A673 (cell line): ENCODE measurements at regions not wholly inside any gene's neighbourhood (a gene's known extent, or its start where the extent isn't known, plus 50 kb on each side); places are given as distances from the start of the nearest gene placed in this dataset.

Source experiments
- BruUV-seq: library from RNA; stranded (reverse); fragments of 400-500 nt; replicated peaks from 2 replicates; lab custom pipeline; 2021; lab: Mats Ljungman, UMichigan
- CTCF ChIA-PET: fragments of 300-600 bp; sonication (Branson Sonifier 250); formaldehyde crosslinking; loops from one replicate; lab custom pipeline; 2022; ENCODE audit warnings: antibody characterized with exemption; lab: Charles Lee
- POLR2A ChIA-PET: fragments of 300-600 bp; sonication (Branson Sonifier 250); formaldehyde crosslinking; loops from one replicate; lab custom pipeline; 2022; ENCODE audit warnings: antibody characterized with exemption; ENCODE audit not compliant: low non-redundant PET; lab: Charles Lee
- DNase-seq: peaks from one replicate; pipeline ENCODE4 v3.0.0-alpha.2; 2015; ENCODE audit warnings: low spot score
- H3K27ac ChIP-seq: fragments of 200-600 bp; sonication (generic); 2 replicates; pipeline ENCODE4 v1.5.1; 2016; ENCODE audit warnings: mixed run types, low read depth, mild to moderate bottlenecking, mixed read lengths, antibody characterized with exemption, low read length; ENCODE audit not compliant: poor library complexity, severe bottlenecking
- H3K27me3 ChIP-seq: fragments of 200-600 bp; sonication (generic); replicated peaks from 2 replicates; pipeline ENCODE4 v1.6.1; 2017; ENCODE audit warnings: mixed run types, low read depth, mild to moderate bottlenecking, mixed read lengths, antibody characterized with exemption, low read length; ENCODE audit not compliant: insufficient read depth, poor library complexity
- H3K36me3 ChIP-seq: fragments of 200-600 bp; sonication (generic); 2 replicates; pipeline ENCODE4 v1.6.1; 2016; ENCODE audit warnings: mixed run types, mild to moderate bottlenecking, mixed read lengths, antibody characterized with exemption, low read length; ENCODE audit not compliant: insufficient read depth, poor library complexity, severe bottlenecking
- H3K4me1 ChIP-seq: fragments of 200-600 bp; sonication (generic); 2 replicates; pipeline ENCODE4 v1.6.1; 2017; ENCODE audit warnings: mixed run types, mild to moderate bottlenecking, mixed read lengths, antibody characterized with exemption, low read length; ENCODE audit not compliant: insufficient read depth, poor library complexity, severe bottlenecking
- H3K4me3 ChIP-seq: fragments of 200-600 bp; sonication (generic); 2 replicates; pipeline ENCODE4 v1.5.1; 2016; ENCODE audit warnings: low read depth, mixed run types, mild to moderate bottlenecking, mixed read lengths, low read length; ENCODE audit not compliant: poor library complexity, severe bottlenecking
- H3K9me3 ChIP-seq: fragments of 200-600 bp; sonication (generic); 2 replicates; pipeline ENCODE4 v1.6.1; 2016; ENCODE audit warnings: mixed run types, low read depth, mild to moderate bottlenecking, mixed read lengths, antibody characterized with exemption, low read length; ENCODE audit not compliant: poor library complexity, severe bottlenecking
- EZH2 ChIP-seq: fragments of 200-600 bp; sonication (generic); IDR thresholded peaks from 2 replicates; pipeline ENCODE4 v1.6.1; 2017; ENCODE audit warnings: borderline replicate concordance, low read depth, mild to moderate bottlenecking, mixed read lengths, antibody characterized with exemption, low read length; ENCODE audit not compliant: poor library complexity, severe bottlenecking
- intact Hi-C: fragments of 100-400 bp; cut with micrococcal nuclease; formaldehyde crosslinking; loops from one replicate; pipeline ENCODE4 v1.10.0; 2022; ENCODE audit not compliant: unreplicated experiment
- TF ChIP-seq, protein P1 (sequence below): fragments of 300-800, 200-600 bp; sonication (generic); conservative IDR thresholded peaks from 2 replicates; pipeline ENCODE4 v1.5.1; 2017; ENCODE audit warnings: low read depth, mild to moderate bottlenecking, antibody characterized with exemption, low read length, moderate library complexity, mixed read lengths

GRCh38 chr11:45395421-45395820 lies 109.3 kb upstream of the SYT13 start:
- BruUV-seq: no TSS peak
- H3K36me3 ChIP-seq: no peaks in the 10 kb centered on the region
- intact Hi-C loops: no loop called here
- POLR2A ChIA-PET: no interaction called here
- no peaks in the 10 kb centered on the region for H3K9me3 ChIP-seq
- CTCF ChIA-PET: no interaction called here
- no peak for DNase-seq
- no peak overlapping the region for H3K4me3 ChIP-seq
- H3K27me3 ChIP-seq: no peaks in the 10 kb centered on the region
- H3K27ac ChIP-seq: no peak overlapping the region
- peaks cover 26% of the 10 kb centered on the region for H3K4me1 ChIP-seq
- TF ChIP-seq, protein P1, sequence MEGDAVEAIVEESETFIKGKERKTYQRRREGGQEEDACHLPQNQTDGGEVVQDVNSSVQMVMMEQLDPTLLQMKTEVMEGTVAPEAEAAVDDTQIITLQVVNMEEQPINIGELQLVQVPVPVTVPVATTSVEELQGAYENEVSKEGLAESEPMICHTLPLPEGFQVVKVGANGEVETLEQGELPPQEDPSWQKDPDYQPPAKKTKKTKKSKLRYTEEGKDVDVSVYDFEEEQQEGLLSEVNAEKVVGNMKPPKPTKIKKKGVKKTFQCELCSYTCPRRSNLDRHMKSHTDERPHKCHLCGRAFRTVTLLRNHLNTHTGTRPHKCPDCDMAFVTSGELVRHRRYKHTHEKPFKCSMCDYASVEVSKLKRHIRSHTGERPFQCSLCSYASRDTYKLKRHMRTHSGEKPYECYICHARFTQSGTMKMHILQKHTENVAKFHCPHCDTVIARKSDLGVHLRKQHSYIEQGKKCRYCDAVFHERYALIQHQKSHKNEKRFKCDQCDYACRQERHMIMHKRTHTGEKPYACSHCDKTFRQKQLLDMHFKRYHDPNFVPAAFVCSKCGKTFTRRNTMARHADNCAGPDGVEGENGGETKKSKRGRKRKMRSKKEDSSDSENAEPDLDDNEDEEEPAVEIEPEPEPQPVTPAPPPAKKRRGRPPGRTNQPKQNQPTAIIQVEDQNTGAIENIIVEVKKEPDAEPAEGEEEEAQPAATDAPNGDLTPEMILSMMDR: no peak
- no peak for TF ChIP-seq EZH2

GRCh38 chr11:45394294-45395085 lies 108.3 kb upstream of the SYT13 start:
- H3K36me3 ChIP-seq: no peaks in the 10 kb centered on the region
- BruUV-seq: no TSS peak
- ChIA-PET POLR2A (no interaction called here), CTCF (no interaction called here)
- DNase-seq: no peak
- TF ChIP-seq, protein P1: no peak
- TF ChIP-seq EZH2: no peak
- no peaks in the 10 kb centered on the region for H3K9me3 ChIP-seq
- H3K27ac ChIP-seq: no peak overlapping the region
- H3K4me1 ChIP-seq: peaks cover 21% of the 10 kb centered on the region
- no peak overlapping the region for H3K4me3 ChIP-seq
- H3K27me3 ChIP-seq: no peaks in the 10 kb centered on the region
- intact Hi-C loops: no loop called here

GRCh38 chr11:45393826-45394225 lies 107.7 kb upstream of the SYT13 start:
- H3K4me1 ChIP-seq: peaks cover 20% of the 10 kb centered on the region
- H3K27ac ChIP-seq: no peak overlapping the region
- no peak overlapping the region for H3K4me3 ChIP-seq
- no peak for TF ChIP-seq EZH2
- TF ChIP-seq, protein P1: no peak
- ChIA-PET CTCF (no interaction called here), POLR2A (no interaction called here)
- BruUV-seq: no TSS peak
- intact Hi-C loops: no loop called here
- H3K36me3 ChIP-seq: no peaks in the 10 kb centered on the region
- no peaks in the 10 kb centered on the region for H3K27me3 ChIP-seq
- no peaks in the 10 kb centered on the region for H3K9me3 ChIP-seq
- DNase-seq: no peak
